Mucosa of rectum (tissue), 2 donors: ENCODE measurements at regions not wholly inside any gene's neighbourhood (a gene's known extent, or its start where the extent isn't known, plus 50 kb on each side); places are given as distances from the start of the nearest gene placed in this dataset.
"Not testable (repeated sequence)": the region's sequence is repeated elsewhere in the genome, so short reads cannot be mapped to it uniquely, and the experiment has no call there.

ENCODE experiments used
- H3K27ac ChIP-seq, 2 donors: one replicate each; pipeline ENCODE4 v1.7.0; 2013; ENCODE audit warnings: inconsistent platforms in 2 of 2, low read depth in 2 of 2, low read length in 2 of 2
- H3K27me3 ChIP-seq, 2 donors: one replicate each; pipeline ENCODE4 v1.7.0; 2013; ENCODE audit warnings: low read length in 2 of 2; ENCODE audit not compliant: control insufficient read depth in 2 of 2, insufficient read depth in 2 of 2
- H3K36me3 ChIP-seq, 2 donors: one replicate each; pipeline ENCODE4 v1.7.0; 2013; ENCODE audit warnings: low read length in 2 of 2; ENCODE audit not compliant: control insufficient read depth in 2 of 2, insufficient read depth in 2 of 2
- H3K4me1 ChIP-seq, 2 donors: one replicate each; pipeline ENCODE4 v1.7.0; 2013; ENCODE audit warnings: low read length in 2 of 2, mild to moderate bottlenecking in 1 of 2; ENCODE audit not compliant: control insufficient read depth in 2 of 2, insufficient read depth in 2 of 2
- H3K4me3 ChIP-seq, 2 donors: one replicate each; pipeline ENCODE4 v1.7.0; 2013; ENCODE audit warnings: low read length in 2 of 2
- H3K9ac ChIP-seq, 2 donors: one replicate each; pipeline ENCODE4 v1.7.0; 2013; ENCODE audit warnings: low read length in 2 of 2, low read depth in 1 of 2, mild to moderate bottlenecking in 1 of 2
- H3K9me3 ChIP-seq, 2 donors: one replicate each; pipeline ENCODE4 v1.7.0; 2013; ENCODE audit warnings: low read length in 2 of 2; ENCODE audit not compliant: control insufficient read depth in 2 of 2
- donor health status: healthy.
- donor health status: Normal muscosa, but diverticular disease.

- H3K9me3 ChIP-seq, result no peaks in the 10 kb centered on the region
- H3K4me1 ChIP-seq, result no peaks in the 10 kb centered on the region
- no peaks in the 10 kb centered on the region for H3K36me3 ChIP-seq
- H3K9ac ChIP-seq, result no peak overlapping the region
- no peaks in the 10 kb centered on the region for H3K27me3 ChIP-seq
- no peak overlapping the region for H3K4me3 ChIP-seq
- H3K27ac ChIP-seq, result no peak overlapping the region
Measured at GRCh38 chr20:26135325-26136110, 438.9 kb upstream of the ZNF337 start.

DNA sequence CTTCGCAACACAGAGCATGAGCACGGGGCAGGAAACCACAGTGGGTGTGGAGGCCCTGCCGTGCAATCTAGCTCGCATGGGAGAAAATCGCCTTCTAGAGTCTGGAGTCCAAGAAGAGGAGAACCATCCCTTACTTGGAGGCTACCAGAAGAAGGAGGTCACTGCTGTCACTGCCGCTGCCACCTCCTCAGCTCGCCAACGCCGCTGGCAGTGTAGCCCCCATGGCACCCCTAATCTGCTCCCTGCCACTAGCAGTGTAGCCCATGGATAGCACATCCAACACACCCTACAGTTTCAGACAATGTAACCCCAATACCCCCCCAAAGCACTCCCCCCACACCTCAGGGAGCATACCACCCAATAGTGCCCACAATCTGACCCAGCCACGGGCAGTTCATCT, 438.0 kb upstream of the ZNF337 start:
- H3K27me3 ChIP-seq, result no peaks in the 10 kb centered on the region
- no peaks in the 10 kb centered on the region for H3K36me3 ChIP-seq
- no peak overlapping the region for H3K4me3 ChIP-seq
- no peaks in the 10 kb centered on the region for H3K9me3 ChIP-seq
- no peak overlapping the region for H3K27ac ChIP-seq
- H3K9ac ChIP-seq, result no peak overlapping the region
- no peaks in the 10 kb centered on the region for H3K4me1 ChIP-seq

- H3K4me3 ChIP-seq, H3K9me3 ChIP-seq, H3K36me3 ChIP-seq, H3K27ac ChIP-seq, H3K4me1 ChIP-seq, H3K9ac ChIP-seq, H3K27me3 ChIP-seq: not testable (repeated sequence)
Measured at GRCh38 chr20:26133794-26134193, 437.1 kb upstream of the ZNF337 start.

DNA sequence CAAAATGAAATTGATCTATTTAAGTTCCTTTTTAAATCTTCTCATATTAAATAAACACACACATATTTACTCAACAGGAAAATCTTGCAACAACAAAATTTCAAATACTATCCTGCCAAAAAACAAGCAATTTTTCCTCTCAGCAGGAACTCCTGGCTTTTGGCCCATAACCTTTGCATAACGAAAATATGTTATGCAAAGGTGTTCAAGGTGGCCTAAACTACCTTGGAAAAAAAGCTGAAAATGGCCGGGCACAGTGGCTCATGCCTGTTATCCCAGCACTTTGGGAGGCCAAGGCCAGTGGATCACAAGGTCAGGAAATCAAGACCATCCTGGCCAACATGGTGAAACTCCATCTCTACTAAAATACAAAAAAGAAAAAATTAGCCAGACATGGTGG, 424.3 kb upstream of the ZNF337 start:
- H3K36me3 ChIP-seq, H3K4me3 ChIP-seq, H3K9me3 ChIP-seq, H3K27me3 ChIP-seq, H3K9ac ChIP-seq, H3K4me1 ChIP-seq, H3K27ac ChIP-seq: not testable (repeated sequence)

DNA sequence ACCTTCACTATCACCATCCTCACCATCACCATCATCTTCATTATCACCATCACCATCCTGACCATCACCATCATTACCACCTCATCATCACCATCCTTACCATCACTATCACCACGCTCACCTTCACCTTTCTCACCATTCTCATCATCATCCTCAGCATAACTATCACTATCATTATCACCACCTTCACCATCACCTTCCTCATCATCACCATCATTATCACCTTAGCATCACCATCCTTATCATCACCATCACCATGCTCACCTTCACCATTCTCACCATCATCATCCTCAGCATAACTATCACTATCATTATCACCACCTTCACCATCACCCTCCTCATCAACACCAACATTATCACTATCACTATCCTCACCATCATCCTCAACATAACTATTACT, 397.8 kb upstream of the ZNF337 start:
- not testable (repeated sequence) for H3K36me3 ChIP-seq, H3K27me3 ChIP-seq, H3K4me1 ChIP-seq, H3K4me3 ChIP-seq, H3K9ac ChIP-seq, H3K27ac ChIP-seq, H3K9me3 ChIP-seq

GRCh38 chr20:26091921-26092320, 395.3 kb upstream of the ZNF337 start:
- not testable (repeated sequence) for H3K27ac ChIP-seq, H3K36me3 ChIP-seq, H3K4me3 ChIP-seq, H3K9me3 ChIP-seq, H3K27me3 ChIP-seq, H3K9ac ChIP-seq, H3K4me1 ChIP-seq

- not testable (repeated sequence) for H3K9me3 ChIP-seq, H3K36me3 ChIP-seq, H3K4me1 ChIP-seq, H3K27ac ChIP-seq, H3K27me3 ChIP-seq, H3K4me3 ChIP-seq, H3K9ac ChIP-seq
Measured at GRCh38 chr20:26086195-26086594, 389.5 kb upstream of the ZNF337 start.

GRCh38 chr20:26073972-26074371, 377.3 kb upstream of the ZNF337 start:
- not testable (repeated sequence) for H3K36me3 ChIP-seq, H3K9me3 ChIP-seq, H3K27me3 ChIP-seq, H3K4me3 ChIP-seq, H3K27ac ChIP-seq, H3K9ac ChIP-seq, H3K4me1 ChIP-seq

DNA sequence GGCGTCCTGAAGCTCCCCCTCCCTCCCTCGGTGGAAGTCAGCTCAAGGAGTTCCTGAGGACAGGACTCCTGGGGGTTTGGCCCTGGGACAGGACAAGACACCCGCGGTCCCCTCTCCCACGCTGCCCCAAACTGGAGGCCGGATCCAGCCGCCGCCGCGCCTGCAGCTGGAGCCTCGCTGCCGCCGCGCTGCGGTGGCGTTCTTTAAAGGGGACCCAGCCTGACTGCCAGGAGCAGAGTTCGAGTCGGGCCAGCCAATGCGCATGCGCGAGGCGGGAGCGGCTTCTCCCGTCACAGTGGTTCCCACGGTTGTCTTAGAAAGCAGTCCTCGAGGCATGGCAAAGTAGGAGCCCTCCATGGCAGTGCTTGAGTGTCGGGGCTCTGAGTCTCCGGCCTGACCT, 362.7 kb upstream of the ZNF337 start:
- not testable (repeated sequence) for H3K9ac ChIP-seq, H3K4me3 ChIP-seq, H3K36me3 ChIP-seq, H3K27me3 ChIP-seq, H3K9me3 ChIP-seq, H3K4me1 ChIP-seq, H3K27ac ChIP-seq

DNA sequence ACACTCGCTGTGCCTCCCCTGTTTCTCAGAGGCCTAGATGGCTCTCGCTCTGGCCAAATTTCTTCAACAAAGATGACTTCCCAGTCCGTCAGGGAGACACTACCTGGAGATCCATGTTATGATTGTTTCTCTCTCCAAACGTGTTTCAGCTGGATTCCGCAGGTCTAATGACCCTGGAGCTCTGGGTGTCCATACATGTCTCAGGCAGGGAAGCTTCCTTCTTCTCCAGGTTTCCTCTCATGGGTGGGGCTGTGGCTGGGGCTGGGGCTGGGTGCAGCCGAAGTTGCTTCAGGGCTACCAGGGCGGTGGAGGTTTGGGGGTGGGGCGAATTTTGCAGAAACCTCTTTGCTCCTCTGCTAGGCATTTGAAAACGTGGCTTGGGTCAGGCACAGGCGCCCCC, 361.8 kb upstream of the ZNF337 start:
- not testable (repeated sequence) for H3K27me3 ChIP-seq, H3K9me3 ChIP-seq, H3K27ac ChIP-seq, H3K4me1 ChIP-seq, H3K4me3 ChIP-seq, H3K36me3 ChIP-seq, H3K9ac ChIP-seq
